HepG2 (cell line): ENCODE measurements at regions not wholly inside any gene's neighbourhood (a gene's known extent, or its start where the extent isn't known, plus 50 kb on each side); places are given as distances from the start of the nearest gene placed in this dataset.

Source experiments
- ATAC-seq: fragments of 200-7000 bp; cut with Tn5 transposase; 3 replicates; pipeline ENCODE4 v1.9.1; 2020; ENCODE audit warnings: mild to moderate bottlenecking, moderate library complexity
- BruUV-seq: library from RNA; stranded (reverse); fragments of 400-500 nt; replicated peaks from 2 replicates; lab custom pipeline; 2021; lab: Mats Ljungman, UMichigan
- CTCF ChIA-PET: fragments of 300-600 bp; formaldehyde crosslinking; extraction: SDS; loops from one replicate; lab custom pipeline; 2021; ENCODE audit warnings: low total read pairs, inconsistent platforms, low intra/inter-chr PET ratio; lab: Yijun Ruan, JAX
- POLR2A ChIA-PET: fragments of 350-600 bp; sonication (Branson Sonifier 250); formaldehyde crosslinking; loops from one replicate; lab custom pipeline; 2020; ENCODE audit warnings: antibody characterized with exemption, inconsistent platforms; lab: Yijun Ruan, JAX
- DNase-seq: peaks from one replicate; pipeline ENCODE4 v3.0.0-alpha.2; 2015; ENCODE audit warnings: low spot score
- FAIRE-seq: peaks from 3 replicates; lab custom pipeline; 2011; peaks lifted over from hg19 to GRCh38; lab: Jason Lieb, UNC
- H2AFZ ChIP-seq: one replicate; pipeline ENCODE4 v1.6.1; 2011; ENCODE audit warnings: low read length, inconsistent platforms
- H3K27ac ChIP-seq: fragments of 300-600 bp; 3 replicates; pipeline ENCODE4 v1.8.0; 2011; ENCODE audit warnings: mixed run types, mild to moderate bottlenecking, mixed read lengths, low read length, inconsistent platforms; ENCODE audit not compliant: insufficient read depth; ENCODE audit errors: extremely low read length
- H3K27me3 ChIP-seq, 2 experiments: fragments of 200-600 bp in 1 of 2; 2 replicates in 1 of 2; 3 replicates in 1 of 2; pipeline versions ENCODE4 v1.6.0 to v1.8.0; 2011; ENCODE audit warnings: low read length in 2 of 2, mild to moderate bottlenecking in 2 of 2, moderate library complexity in 2 of 2, inconsistent platforms in 1 of 2; ENCODE audit not compliant: insufficient read depth in 2 of 2, control insufficient read depth in 1 of 2
- H3K36me3 ChIP-seq, 2 experiments: fragments of 200-600 bp in 1 of 2; replicated peaks in 1 of 2; 2 replicates in 1 of 2; 3 replicates in 1 of 2; pipeline versions ENCODE4 v1.5.1 to v1.8.0; 2011; ENCODE audit warnings: low read length in 2 of 2, inconsistent platforms in 1 of 2; ENCODE audit not compliant: insufficient read depth in 2 of 2, control insufficient read depth in 1 of 2
- H3K4me1 ChIP-seq: 2 replicates; pipeline ENCODE4 v1.5.1; 2012; ENCODE audit warnings: low read length, inconsistent platforms; ENCODE audit not compliant: insufficient read depth
- H3K4me2 ChIP-seq: 2 replicates; pipeline ENCODE4 v1.6.0; 2011; ENCODE audit warnings: low read depth, low read length, inconsistent platforms
- H3K4me3 ChIP-seq, 3 experiments: fragments of 200-600 bp in 1 of 3; sonication (generic), shearing (Covaris generic) in 1 of 3; replicated peaks in 1 of 3; 2 replicates each; pipeline ENCODE4 v1.5.1; 2011 to 2016; ENCODE audit warnings: low read length in 3 of 3, inconsistent platforms in 2 of 3, low read depth in 2 of 3, mild to moderate bottlenecking in 2 of 3, control low read depth in 1 of 3, mixed read lengths in 1 of 3; ENCODE audit not compliant: insufficient read depth in 1 of 3
- H3K79me2 ChIP-seq: one replicate; pipeline ENCODE4 v1.6.1; 2011; ENCODE audit warnings: low read length, inconsistent platforms; ENCODE audit not compliant: insufficient read depth
- H3K9ac ChIP-seq: 2 replicates; pipeline ENCODE4 v1.6.0; 2011; ENCODE audit warnings: mild to moderate bottlenecking, low read depth, low read length, inconsistent platforms; ENCODE audit not compliant: insufficient read depth
- H3K9me3 ChIP-seq: 2 replicates; pipeline ENCODE4 v1.5.1; 2012; ENCODE audit warnings: mild to moderate bottlenecking, low read length
- H4K20me1 ChIP-seq: 2 replicates; pipeline ENCODE4 v1.6.0; 2011; ENCODE audit warnings: inconsistent platforms, mild to moderate bottlenecking, low read length, moderate library complexity; ENCODE audit not compliant: insufficient read depth
- CEBPG ChIP-seq: IDR thresholded peaks from 2 replicates; pipeline ENCODE4 v1.6.1; 2016
- DZIP1 ChIP-seq: sonication (generic); formaldehyde crosslinking; IDR thresholded peaks from 2 replicates; pipeline ENCODE4 v1.5.0; 2020; ENCODE audit warnings: mild to moderate bottlenecking, missing genetic modification reagents
- GPN1 ChIP-seq: sonication (generic); formaldehyde crosslinking; IDR thresholded peaks from 2 replicates; pipeline ENCODE4 v1.5.1; 2020; ENCODE audit warnings: missing genetic modification reagents, borderline replicate concordance
- GRHL1 ChIP-seq: sonication (generic); formaldehyde crosslinking; conservative IDR thresholded peaks from 2 replicates; pipeline ENCODE4 v1.8.0; 2022; ENCODE audit warnings: missing genetic modification reagents
- KDM5B ChIP-seq: sonication (generic); formaldehyde crosslinking; IDR thresholded peaks from 2 replicates; pipeline ENCODE4 v1.4.0; 2020; ENCODE audit warnings: missing genetic modification reagents, mild to moderate bottlenecking, borderline replicate concordance
- NR2F6 ChIP-seq, 2 experiments: IDR thresholded peaks; 2 replicates each; pipeline ENCODE4 v1.6.1; 2016; ENCODE audit warnings: antibody characterized with exemption in 1 of 2, mild to moderate bottlenecking in 1 of 2
- PHF8 ChIP-seq: sonication (generic); formaldehyde crosslinking; IDR thresholded peaks from 2 replicates; pipeline ENCODE4 v1.5.0; 2020; ENCODE audit warnings: missing genetic modification reagents
- TARDBP ChIP-seq: sonication (generic); formaldehyde crosslinking; IDR thresholded peaks from 2 replicates; pipeline ENCODE4 v1.8.0; 2022; ENCODE audit warnings: mild to moderate bottlenecking, missing genetic modification reagents
- TRIM22 ChIP-seq: fragments of 450-650 bp; IDR thresholded peaks from 2 replicates; pipeline ENCODE4 v1.6.1; 2017
- ZFP1 ChIP-seq: IDR thresholded peaks from 2 replicates; pipeline ENCODE4 v1.6.1; 2016
- ZMYM3 ChIP-seq: sonication (generic); formaldehyde crosslinking; IDR thresholded peaks from 2 replicates; pipeline ENCODE4 v1.5.1; 2020; ENCODE audit warnings: mild to moderate bottlenecking, missing genetic modification reagents
- ZNF326 ChIP-seq: sonication (generic); formaldehyde crosslinking; IDR thresholded peaks from 2 replicates; pipeline ENCODE4 v1.4.0; 2020; ENCODE audit warnings: missing genetic modification reagents, borderline replicate concordance
- ZNF567 ChIP-seq: sonication (generic); formaldehyde crosslinking; IDR thresholded peaks from 2 replicates; pipeline ENCODE4 v1.8.1; 2023; ENCODE audit warnings: mild to moderate bottlenecking, missing genetic modification reagents, borderline replicate concordance
- ZNF713 ChIP-seq: sonication (generic); formaldehyde crosslinking; IDR thresholded peaks from 2 replicates; pipeline ENCODE4 v1.4.0; 2020; ENCODE audit warnings: mild to moderate bottlenecking, missing genetic modification reagents
- WGBS: methylation state at CpG from one replicate; pipeline ENCODE4 v1.1.6; 2017; ENCODE audit warnings: low lambda C conversion rate; 5-methylcytosine and 5-hydroxymethylcytosine counted together
- in situ Hi-C: cut with HindIII; loops from 2 replicates; pipeline ENCODE4 v1.10.0; 2017; ENCODE audit warnings: low pct_unique_long_range_greater_than_20kb; ENCODE audit not compliant: extremely low pct_ligation_motif_present
- intact Hi-C: fragments of 100-400 bp; cut with micrococcal nuclease; formaldehyde crosslinking; loops from one replicate; pipeline ENCODE4 v1.10.0; 2022; ENCODE audit not compliant: unreplicated experiment
- TF ChIP-seq, protein P1 (sequence below): sonication (generic); formaldehyde crosslinking; IDR thresholded peaks from 2 replicates; pipeline ENCODE4 v1.4.0; 2020; ENCODE audit warnings: missing genetic modification reagents, mild to moderate bottlenecking, borderline replicate concordance

DNA sequence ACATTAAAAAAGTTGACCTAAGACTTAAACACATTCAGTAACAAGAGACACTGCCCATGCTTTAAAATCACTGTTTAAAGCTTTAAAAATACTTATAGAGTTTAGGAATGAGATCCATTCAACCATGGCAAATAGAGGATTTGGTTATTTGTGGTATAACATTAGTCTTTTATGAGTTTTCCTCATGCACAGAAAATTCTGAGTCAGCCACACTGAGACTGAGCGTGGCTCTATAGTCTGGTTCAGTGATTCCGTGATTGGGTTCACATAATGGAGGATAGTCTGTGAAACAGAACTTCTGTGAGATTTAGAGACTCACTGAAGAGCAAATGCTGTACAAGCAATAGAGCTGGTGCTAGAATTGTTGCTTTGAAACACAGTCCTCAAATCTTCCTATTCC lies 1502.4 kb upstream of the PIK3C3 start:
- in situ Hi-C loops, result no loop called here
- POLR2A ChIA-PET, result no interaction called here
- no peak overlapping the region for H3K4me3 ChIP-seq
- no TSS peak for BruUV-seq
- ATAC-seq (no peak), FAIRE-seq (no peak), DNase-seq (no peak)
- no peak overlapping the region for H3K9ac ChIP-seq
- CTCF ChIA-PET, result no interaction called here
- WGBS, result 0% methylated on average over 2 of the region's 2 CpGs
- intact Hi-C loops, result no loop called here
- H2AFZ ChIP-seq, result no peak overlapping the region
- no peak overlapping the region for H3K4me2 ChIP-seq
- H4K20me1 ChIP-seq, result no peaks in the 10 kb centered on the region
- no peaks in the 10 kb centered on the region for H3K27me3 ChIP-seq
- H3K9me3 ChIP-seq, result no peaks in the 10 kb centered on the region
- H3K36me3 ChIP-seq, result no peaks in the 10 kb centered on the region
- H3K27ac ChIP-seq, result no peak overlapping the region
- H3K79me2 ChIP-seq, result no peaks in the 10 kb centered on the region
- H3K4me1 ChIP-seq, result no peaks in the 10 kb centered on the region
- no peak for TF ChIP-seq ZFP1 (CRISPR knock-in tag)
- no peak for TF ChIP-seq TARDBP (CRISPR knock-in tag)
- TF ChIP-seq ZNF713 (CRISPR knock-in tag), result no peak
- no peak for TF ChIP-seq ZMYM3
- TF ChIP-seq ZNF326, result no peak
- TF ChIP-seq, protein P1, sequence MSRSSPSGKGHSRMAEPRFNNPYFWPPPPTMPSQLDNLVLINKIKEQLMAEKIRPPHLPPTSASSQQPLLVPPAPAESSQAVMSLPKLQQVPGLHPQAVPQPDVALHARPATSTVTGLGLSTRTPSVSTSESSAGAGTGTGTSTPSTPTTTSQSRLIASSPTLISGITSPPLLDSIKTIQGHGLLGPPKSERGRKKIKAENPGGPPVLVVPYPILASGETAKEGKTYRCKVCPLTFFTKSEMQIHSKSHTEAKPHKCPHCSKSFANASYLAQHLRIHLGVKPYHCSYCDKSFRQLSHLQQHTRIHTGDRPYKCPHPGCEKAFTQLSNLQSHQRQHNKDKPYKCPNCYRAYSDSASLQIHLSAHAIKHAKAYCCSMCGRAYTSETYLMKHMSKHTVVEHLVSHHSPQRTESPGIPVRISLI (CRISPR knock-in tag), result no peak
- TF ChIP-seq NR2F6 (IDR thresholded peaks at IDR 0.05), result no peak
- TF ChIP-seq NR2F6 (CRISPR knock-in tag; IDR thresholded peaks at IDR 0.05), result no peak
- no peak for TF ChIP-seq GPN1
- no peak for TF ChIP-seq KDM5B (CRISPR knock-in tag)
- no peak for TF ChIP-seq PHF8
- TF ChIP-seq, all 625 proteins: peak for 0

DNA sequence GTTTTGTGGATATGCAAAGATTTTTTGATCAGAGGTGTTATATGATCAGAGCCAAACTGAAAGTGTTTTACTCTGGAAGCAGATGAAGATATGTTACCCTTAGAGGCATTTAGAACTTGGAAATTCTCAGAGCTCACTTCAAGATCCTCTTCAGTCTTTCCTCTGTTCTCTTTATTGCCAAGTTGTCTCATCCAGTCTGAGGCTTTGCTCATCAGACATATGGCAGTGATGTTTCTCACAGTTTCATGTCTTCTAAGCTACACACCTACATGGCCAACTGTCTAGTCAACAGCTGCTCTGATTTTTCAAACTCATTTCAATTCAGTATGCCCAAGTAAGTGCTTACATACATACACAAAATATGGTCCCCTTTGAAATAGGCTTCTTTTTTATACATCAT lies 1504.3 kb upstream of the PIK3C3 start:
- FAIRE-seq, result no peak
- Histone ChIP-seq H3K4me3 (no peak overlapping the region), H3K79me2 (no peaks in the 10 kb centered on the region), H3K9me3 (no peaks in the 10 kb centered on the region), H3K27me3 (no peaks in the 10 kb centered on the region), H3K4me1 (no peaks in the 10 kb centered on the region), H3K9ac (no peak overlapping the region), H2AFZ (no peak overlapping the region), H3K27ac (no peak overlapping the region), H3K36me3 (no peaks in the 10 kb centered on the region), H4K20me1 (no peaks in the 10 kb centered on the region), H3K4me2 (no peak overlapping the region)
- no peak for ATAC-seq
- in situ Hi-C loops (no loop called here), intact Hi-C loops (no loop called here)
- no TSS peak for BruUV-seq
- ChIA-PET CTCF (no interaction called here), POLR2A (no interaction called here)
- no peak for DNase-seq
- TF ChIP-seq TRIM22, result no peak
- TF ChIP-seq GRHL1 (CRISPR knock-in tag), result no peak
- no peak for TF ChIP-seq DZIP1 (CRISPR knock-in tag)
- no peak for TF ChIP-seq CEBPG (CRISPR knock-in tag)
- no peak for TF ChIP-seq ZNF567
